ENCODE measurements at regions not wholly inside any gene's neighbourhood (a gene's known extent, or its start where the extent isn't known, plus 50 kb on each side); places are given as distances from the start of the nearest gene placed in this dataset.
"Not testable (repeated sequence)": the region's sequence is repeated elsewhere in the genome, so short reads cannot be mapped to it uniquely, and the experiment has no call there.

DNA sequence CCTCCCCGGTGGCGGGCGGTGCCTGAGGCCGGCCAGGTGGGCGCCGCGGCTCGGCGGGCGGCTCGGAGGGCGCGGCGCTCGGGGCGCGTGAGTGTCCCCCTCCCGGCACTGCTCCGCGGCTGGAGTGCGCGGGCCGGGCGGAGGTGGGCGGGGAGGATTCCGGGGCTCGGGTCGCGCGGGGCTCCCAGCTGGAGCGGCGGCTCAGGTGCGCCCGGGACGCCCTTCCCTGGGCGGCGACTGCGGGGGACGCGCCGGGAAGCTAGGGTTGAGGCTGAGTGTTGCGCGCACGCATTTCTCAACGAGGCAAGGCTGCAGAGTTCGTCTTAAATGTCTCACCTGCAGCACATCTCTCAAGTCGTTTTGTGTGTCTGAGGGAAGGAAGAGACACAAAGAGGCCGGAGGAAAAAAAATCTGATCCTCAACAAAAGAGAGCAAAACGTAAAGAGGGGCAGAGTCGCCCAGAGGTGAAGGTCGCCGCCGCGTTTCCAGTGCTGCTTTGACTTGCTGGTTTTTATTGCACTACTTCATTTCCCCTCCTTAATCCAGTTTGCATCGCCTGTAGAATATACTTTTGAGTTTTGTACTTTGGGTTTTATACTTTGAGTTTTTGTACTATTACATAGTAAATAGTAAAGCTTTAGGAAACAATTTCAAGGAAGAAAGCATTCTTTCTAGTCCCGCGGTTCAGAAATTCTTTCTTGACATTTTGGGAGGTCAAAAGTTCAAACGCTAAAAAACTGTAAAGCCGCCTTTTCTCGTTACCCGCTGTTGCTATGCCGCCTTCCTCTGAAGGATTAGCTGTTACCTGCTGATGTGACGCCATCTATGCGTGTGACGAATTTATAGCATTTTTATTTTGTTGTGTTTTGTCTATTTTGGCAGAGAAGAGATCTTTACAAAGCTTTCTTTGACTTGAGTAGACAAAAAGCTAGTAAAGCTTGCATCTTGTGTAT is 106.5 kb upstream of the STOX2 start:
- peaks cover 15% of the 10 kb centered on the region for H3K27me3 Mint-ChIP-seq
- no peak for ATAC-seq (ENCODE audit: low read depth)

DNA sequence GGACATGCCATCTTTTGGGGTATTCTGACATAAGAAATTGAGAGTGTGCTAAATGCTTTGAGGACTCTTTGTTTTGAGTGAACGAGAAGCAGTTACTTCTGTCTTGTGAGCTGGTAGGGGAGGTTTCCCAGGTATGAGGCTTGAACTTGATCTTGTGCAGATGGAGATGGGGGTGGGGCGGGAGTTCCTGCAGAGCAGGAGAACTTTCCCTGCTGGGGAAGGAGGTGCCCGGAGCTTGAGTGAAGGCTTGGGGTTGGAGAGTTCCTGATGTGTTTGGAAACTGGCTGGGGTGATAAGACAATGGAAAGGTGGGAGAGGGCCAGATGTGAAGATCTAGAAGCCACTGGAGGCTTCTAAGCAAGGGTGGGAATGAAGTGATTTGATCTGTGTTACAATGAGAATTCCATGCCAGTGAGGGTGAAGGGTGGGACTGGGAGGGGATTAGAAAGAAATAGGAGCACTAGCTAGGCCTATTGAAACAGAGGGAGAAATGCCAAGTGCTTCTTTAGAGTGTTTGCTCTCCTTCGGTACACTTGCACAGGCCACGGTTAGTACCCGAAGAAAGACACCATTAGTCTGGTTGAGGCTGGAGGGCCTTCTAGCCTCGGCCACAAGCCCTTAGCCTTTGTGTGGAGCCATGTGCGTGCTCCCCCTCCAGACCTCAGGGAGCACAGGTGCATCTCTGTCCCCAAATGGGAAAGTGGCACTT is 103.5 kb upstream of the STOX2 start:
- H3K4me3 Mint-ChIP-seq: no peak overlapping the region
- no peaks in the 10 kb centered on the region for H3K4me1 Mint-ChIP-seq
- no peak for DNase-seq (ENCODE audit: low spot score in 2 of 2)
- no peak for ATAC-seq (ENCODE audit: low read depth)
- H3K27me3 Mint-ChIP-seq: peaks cover 10% of the 10 kb centered on the region
- H3K36me3 Mint-ChIP-seq: no peaks in the 10 kb centered on the region
- H3K9me3 Mint-ChIP-seq: no peaks in the 10 kb centered on the region
- no peak overlapping the region for H3K27ac Mint-ChIP-seq

More for the DNA sequence above, 106.5 kb upstream of the STOX2 start:
- no peaks in the 10 kb centered on the region for H3K36me3 Mint-ChIP-seq
- no peak for DNase-seq (ENCODE audit: low spot score in 2 of 2)
- H3K9me3 Mint-ChIP-seq: peaks cover 3% of the 10 kb centered on the region
- no peak overlapping the region for H3K27ac Mint-ChIP-seq
- no peaks in the 10 kb centered on the region for H3K4me1 Mint-ChIP-seq
- H3K4me3 Mint-ChIP-seq: peak overlapping the region; percentile 14

DNA sequence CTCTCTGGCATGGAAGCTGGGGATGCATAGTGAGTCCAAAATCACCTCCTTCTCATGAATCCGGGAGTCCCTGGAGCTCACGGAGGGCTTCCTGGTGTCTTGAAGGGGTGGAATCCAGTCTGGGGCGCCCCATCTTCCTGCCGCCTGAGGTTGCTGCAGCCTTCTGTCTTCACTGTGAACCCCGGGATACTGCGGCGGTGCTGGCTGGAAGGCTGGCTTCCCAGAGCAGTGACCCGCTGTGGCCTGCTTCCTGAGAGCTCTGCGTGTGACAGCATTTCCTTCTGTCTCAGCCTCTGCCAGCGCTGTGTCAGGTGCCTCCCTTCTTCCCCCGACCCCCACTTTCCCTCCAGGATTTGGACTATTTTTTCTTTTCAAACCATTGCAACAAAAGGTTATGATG is 98.8 kb upstream of the STOX2 start:
- no peak for DNase-seq (ENCODE audit: low spot score in 2 of 2)
- Mint-ChIP-seq H3K9me3 (no peaks in the 10 kb centered on the region), H3K4me1 (no peaks in the 10 kb centered on the region), H3K36me3 (no peaks in the 10 kb centered on the region), H3K27me3 (peaks cover 14% of the 10 kb centered on the region), H3K27ac (no peak overlapping the region), H3K4me3 (no peak overlapping the region)
- no peak for ATAC-seq (ENCODE audit: low read depth)

DNA sequence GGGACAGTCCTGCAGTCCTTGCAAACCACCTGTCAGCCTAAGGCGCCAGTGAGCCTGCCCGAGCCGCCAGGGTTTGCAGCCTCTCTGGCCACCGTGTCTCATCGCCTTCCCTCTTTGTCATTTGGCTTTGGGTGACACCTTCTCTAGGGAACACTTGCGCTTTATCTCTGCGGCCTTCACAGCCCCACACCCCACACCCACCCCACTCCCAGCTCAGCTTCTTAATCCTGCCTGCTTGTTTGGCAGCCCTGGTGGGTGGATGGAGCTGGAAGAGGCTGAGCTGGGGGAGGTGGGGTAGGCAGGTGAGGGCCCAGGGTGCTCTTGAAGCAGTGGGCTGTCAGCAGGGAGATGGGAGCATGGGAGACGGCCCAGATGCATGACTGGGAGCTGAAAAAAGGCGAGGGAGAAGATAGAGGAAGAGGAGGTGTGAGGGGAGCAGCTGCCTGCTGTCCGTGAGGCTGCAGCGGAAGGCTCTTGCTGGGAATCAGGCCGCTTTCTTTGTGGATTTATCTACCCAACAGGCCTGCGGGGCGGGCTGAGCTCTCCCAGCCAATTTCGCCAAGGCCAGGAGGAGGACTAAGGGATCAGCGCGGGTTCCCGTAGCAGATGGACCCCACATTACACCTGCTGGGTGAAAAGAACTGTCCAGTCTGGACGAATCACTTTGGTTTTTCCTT is 97.5 kb upstream of the STOX2 start:
- no peaks in the 10 kb centered on the region for H3K9me3 Mint-ChIP-seq
- H3K36me3 Mint-ChIP-seq: no peaks in the 10 kb centered on the region
- DNase-seq (ENCODE audit: low spot score in 2 of 2) (no peak), ATAC-seq (ENCODE audit: low read depth) (no peak)
- no peaks in the 10 kb centered on the region for H3K4me1 Mint-ChIP-seq
- no peak overlapping the region for H3K4me3 Mint-ChIP-seq
- peaks cover 10% of the 10 kb centered on the region for H3K27me3 Mint-ChIP-seq
- H3K27ac Mint-ChIP-seq: no peak overlapping the region

DNA sequence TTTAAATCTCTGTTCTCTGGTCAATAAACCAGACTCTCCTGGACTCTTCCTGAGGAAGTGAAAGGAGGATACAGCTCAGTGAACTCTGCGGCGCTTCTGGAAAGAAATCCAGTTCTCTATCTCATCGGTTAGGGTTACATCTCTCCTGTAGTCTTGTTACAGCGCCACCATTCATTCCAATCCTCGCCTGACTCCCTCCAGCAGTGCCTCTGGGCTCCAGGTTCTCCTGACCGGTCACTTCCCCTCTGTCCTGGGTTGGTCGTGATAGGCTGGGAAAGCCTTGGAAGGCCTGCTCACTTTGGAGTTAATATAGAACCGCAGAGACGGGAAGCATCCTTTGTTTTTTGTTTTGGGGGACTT is 97.0 kb upstream of the STOX2 start:
- peaks cover 7% of the 10 kb centered on the region for H3K27me3 Mint-ChIP-seq
- no peak for DNase-seq (ENCODE audit: low spot score in 2 of 2)
- H3K9me3 Mint-ChIP-seq: no peaks in the 10 kb centered on the region
- H3K4me3 Mint-ChIP-seq: no peak overlapping the region
- ATAC-seq (ENCODE audit: low read depth): no peak
- no peaks in the 10 kb centered on the region for H3K36me3 Mint-ChIP-seq
- no peak overlapping the region for H3K27ac Mint-ChIP-seq
- no peaks in the 10 kb centered on the region for H3K4me1 Mint-ChIP-seq

- Mint-ChIP-seq H3K9me3 (peaks cover 3% of the 10 kb centered on the region), H3K4me3 (no peak overlapping the region), H3K27ac (no peak overlapping the region), H3K4me1 (no peaks in the 10 kb centered on the region), H3K27me3 (peaks cover 6% of the 10 kb centered on the region), H3K36me3 (no peaks in the 10 kb centered on the region)
- DNase-seq (ENCODE audit: low spot score in 2 of 2) (no peak), ATAC-seq (ENCODE audit: low read depth) (no peak)
Measured at GRCh38 chr4:183812567-183812966, 92.5 kb upstream of the STOX2 start.

- Mint-ChIP-seq H3K36me3 (no peaks in the 10 kb centered on the region), H3K9me3 (peaks cover 3% of the 10 kb centered on the region), H3K27me3 (peaks cover 6% of the 10 kb centered on the region), H3K27ac (no peak overlapping the region), H3K4me3 (no peak overlapping the region), H3K4me1 (no peaks in the 10 kb centered on the region)
- ATAC-seq (ENCODE audit: low read depth): no peak
- no peak for DNase-seq (ENCODE audit: low spot score in 2 of 2)
Measured at GRCh38 chr4:183814461-183814860, 90.6 kb upstream of the STOX2 start.

DNA sequence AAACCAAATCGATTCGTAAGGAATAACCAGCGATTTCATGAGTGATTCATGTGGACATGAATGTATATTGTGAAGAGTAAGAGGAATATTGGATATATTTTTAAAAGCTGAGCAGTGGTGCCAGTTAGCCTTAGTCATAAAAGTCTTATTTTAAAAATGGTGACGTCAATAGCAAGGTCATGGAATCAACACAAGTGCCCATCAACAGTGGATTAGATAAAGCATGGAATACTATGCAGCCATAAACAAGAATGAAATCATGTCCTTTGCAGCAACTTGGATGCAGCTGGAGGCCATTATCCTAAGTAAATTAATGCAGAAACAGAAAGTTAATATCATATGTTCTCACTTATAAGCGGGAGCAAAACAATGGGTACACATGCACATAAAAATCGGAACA is 89.0 kb upstream of the STOX2 start:
- Mint-ChIP-seq H3K27me3 (no peaks in the 10 kb centered on the region), H3K36me3 (no peaks in the 10 kb centered on the region), H3K4me3 (no peak overlapping the region), H3K4me1 (no peaks in the 10 kb centered on the region), H3K27ac (no peak overlapping the region), H3K9me3 (peaks cover 3% of the 10 kb centered on the region)
- no peak for ATAC-seq (ENCODE audit: low read depth)
- no peak for DNase-seq (ENCODE audit: low spot score in 2 of 2)

GRCh38 chr4:183816882-183817509 is 88.1 kb upstream of the STOX2 start:
- H3K27ac Mint-ChIP-seq: no peak overlapping the region
- DNase-seq (ENCODE audit: low spot score in 2 of 2): no peak
- peaks cover 1% of the 10 kb centered on the region for H3K27me3 Mint-ChIP-seq
- no peak overlapping the region for H3K4me3 Mint-ChIP-seq
- no peaks in the 10 kb centered on the region for H3K36me3 Mint-ChIP-seq
- H3K9me3 Mint-ChIP-seq: peaks cover 3% of the 10 kb centered on the region
- no peak for ATAC-seq (ENCODE audit: low read depth)
- H3K4me1 Mint-ChIP-seq: no peaks in the 10 kb centered on the region

GRCh38 chr4:183818591-183818990 is 86.5 kb upstream of the STOX2 start:
- DNase-seq (ENCODE audit: low spot score in 2 of 2); H3K4me3 Mint-ChIP-seq; ATAC-seq (ENCODE audit: low read depth); H3K27me3 Mint-ChIP-seq; H3K36me3 Mint-ChIP-seq; H3K4me1 Mint-ChIP-seq; H3K27ac Mint-ChIP-seq; H3K9me3 Mint-ChIP-seq: not testable (repeated sequence)

DNA sequence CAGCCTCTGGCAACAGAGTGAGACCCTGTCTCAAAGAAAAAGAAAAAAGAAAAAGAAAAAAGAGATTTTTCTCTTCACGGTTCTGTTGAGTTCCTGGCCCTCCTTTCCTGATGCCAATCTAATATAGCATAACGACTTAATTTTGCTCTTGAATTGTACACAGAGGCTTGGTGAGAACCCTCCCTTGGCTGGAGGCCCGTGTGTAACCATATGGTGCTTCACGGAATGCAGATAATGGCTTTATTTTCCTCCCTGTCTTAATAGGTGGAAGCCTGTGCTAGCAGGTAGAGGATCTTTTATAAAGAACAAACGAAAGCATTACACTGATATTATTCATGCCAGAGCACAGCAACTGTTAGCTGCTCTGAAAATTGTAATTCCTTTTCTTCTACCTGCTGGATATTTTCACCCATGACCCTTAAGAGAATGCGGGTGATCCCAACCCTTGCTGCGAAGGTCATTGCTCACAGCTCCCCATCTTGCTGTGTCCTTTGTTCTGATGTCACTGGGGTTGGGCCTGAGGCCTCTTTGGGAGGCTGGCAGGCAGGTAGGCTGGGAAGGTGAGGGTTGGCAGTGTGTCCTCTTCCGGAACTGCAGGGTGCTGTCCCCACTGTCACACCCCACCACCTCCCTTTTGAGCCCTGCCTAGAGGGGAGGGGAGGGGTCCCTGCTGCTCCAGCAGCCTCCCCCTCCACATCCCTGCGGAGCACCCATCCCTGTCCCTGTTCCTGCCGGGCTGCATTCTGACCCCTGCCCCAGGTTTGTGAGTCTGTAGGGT is 83.8 kb upstream of the STOX2 start:
- H3K27me3 Mint-ChIP-seq: peaks cover 7% of the 10 kb centered on the region
- no peak for DNase-seq (ENCODE audit: low spot score in 2 of 2)

DNA sequence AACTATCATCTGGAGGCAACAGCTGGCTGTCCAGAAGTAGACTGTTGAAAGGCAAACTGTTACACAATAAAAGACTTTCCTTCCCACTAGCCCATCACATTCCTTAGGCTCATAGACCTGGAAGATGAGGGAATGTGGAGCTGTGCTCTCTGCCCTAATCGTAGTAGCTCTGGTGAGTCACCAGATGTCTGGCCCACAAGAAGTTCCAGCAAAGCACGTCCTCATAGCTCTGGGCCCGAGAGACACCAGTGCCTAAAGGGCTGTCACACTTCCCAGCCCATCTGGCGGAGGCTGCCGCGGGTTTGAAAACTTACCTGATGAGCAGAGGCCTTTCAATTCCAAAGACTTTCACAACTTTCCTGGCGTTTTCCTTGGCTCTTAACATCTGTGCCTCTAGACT is 81.7 kb upstream of the STOX2 start:
- no peak overlapping the region for H3K4me3 Mint-ChIP-seq
- H3K4me1 Mint-ChIP-seq: no peaks in the 10 kb centered on the region
- H3K27me3 Mint-ChIP-seq: peaks cover 10% of the 10 kb centered on the region

More for the DNA sequence above, 83.8 kb upstream of the STOX2 start:
- Mint-ChIP-seq H3K4me1 (no peaks in the 10 kb centered on the region), H3K36me3 (no peaks in the 10 kb centered on the region), H3K9me3 (peaks cover under 1% of the 10 kb centered on the region), H3K4me3 (no peak overlapping the region), H3K27ac (no peak overlapping the region)
- ATAC-seq (ENCODE audit: low read depth): no peak

DNA sequence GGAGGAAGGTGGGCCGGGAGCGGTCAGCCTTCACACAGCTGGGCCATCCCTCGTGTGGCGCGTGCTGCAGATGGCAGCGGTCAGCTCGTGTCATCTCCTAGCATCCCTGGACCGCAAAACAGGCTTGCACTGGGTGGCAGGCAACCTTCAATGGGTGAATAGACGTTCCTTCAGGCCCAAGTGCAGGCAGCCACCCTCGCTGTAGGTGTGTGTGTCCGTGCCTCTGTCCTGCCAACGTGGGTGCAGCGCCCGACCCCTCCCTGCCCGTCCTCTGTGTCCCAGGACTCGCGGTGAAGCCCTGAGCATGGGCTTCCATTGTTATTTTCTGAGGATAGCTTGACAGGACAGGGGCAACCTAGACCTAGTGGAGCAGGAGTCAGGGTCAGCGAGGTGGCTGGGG is 79.8 kb upstream of the STOX2 start:
- Mint-ChIP-seq H3K9me3 (no peaks in the 10 kb centered on the region), H3K36me3 (no peaks in the 10 kb centered on the region), H3K4me1 (no peaks in the 10 kb centered on the region), H3K4me3 (no peak overlapping the region), H3K27me3 (peaks cover 10% of the 10 kb centered on the region), H3K27ac (no peak overlapping the region)
- DNase-seq (ENCODE audit: low spot score in 2 of 2) (no peak), ATAC-seq (ENCODE audit: low read depth) (no peak)

More for the DNA sequence above, 81.7 kb upstream of the STOX2 start:
- DNase-seq (ENCODE audit: low spot score in 2 of 2): no peak
- Mint-ChIP-seq H3K36me3 (no peaks in the 10 kb centered on the region), H3K27ac (no peak overlapping the region), H3K9me3 (no peaks in the 10 kb centered on the region)
- ATAC-seq (ENCODE audit: low read depth): no peak

Data from memory B cell (primary cell).